ENCODE measurements at regions not wholly inside any gene's neighbourhood (a gene's known extent, or its start where the extent isn't known, plus 50 kb on each side); places are given as distances from the start of the nearest gene placed in this dataset.
"Not testable (repeated sequence)": the region's sequence is repeated elsewhere in the genome, so short reads cannot be mapped to it uniquely, and the experiment has no call there.

DNA sequence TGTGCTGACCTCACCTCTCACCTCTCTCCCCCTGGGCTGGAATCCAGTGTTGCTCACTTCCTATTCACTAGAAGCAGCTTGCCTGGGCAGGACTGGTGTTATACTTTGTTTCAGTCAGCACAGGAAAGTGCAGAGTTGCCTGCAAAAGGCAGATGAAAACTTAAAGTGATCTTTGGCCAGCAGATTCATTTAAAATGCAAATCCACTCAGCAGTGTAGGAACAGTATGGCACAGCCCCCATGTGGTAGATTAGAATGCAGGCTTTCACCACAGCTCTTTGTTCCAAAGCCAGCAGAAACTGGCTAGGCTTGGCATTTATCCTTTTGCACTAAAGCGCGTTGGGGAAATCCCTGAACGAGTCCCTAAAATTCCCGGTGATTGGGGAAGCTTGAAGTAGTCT lies 301.2 kb downstream of the OR4C45 start:
- Histone ChIP-seq H3K27ac (ENCODE audit: low read length) (no peak overlapping the region), H4K20me1 (ENCODE audit: insufficient read depth, low read length) (no peaks in the 10 kb centered on the region), H3K4me1 (ENCODE audit: insufficient read depth, low read length) (no peaks in the 10 kb centered on the region), H3K36me3 (ENCODE audit: insufficient read depth, low read length) (no peaks in the 10 kb centered on the region), H3K4me3 (ENCODE audit: low read depth in 1 of 2, low read length in 2 of 2) (no peak overlapping the region), H3K79me2 (ENCODE audit: insufficient read depth, low read length) (no peaks in the 10 kb centered on the region), H2AFZ (ENCODE audit: low read depth, low read length) (no peak overlapping the region), H3K9ac (ENCODE audit: low read depth, low read length) (no peak overlapping the region), H3K27me3 (ENCODE audit: insufficient read depth, low read length, poor library complexity) (no peaks in the 10 kb centered on the region), H3K9me3 (ENCODE audit: insufficient read depth, low read length, severe bottlenecking) (peaks cover 9% of the 10 kb centered on the region), H3K4me2 (ENCODE audit: insufficient read depth, low read length) (no peak overlapping the region)
- no peak for ATAC-seq (ENCODE audit: insufficient read depth, low read depth)
- DNase-seq: no peak
- no peak for TF ChIP-seq EZH2 (IDR thresholded peaks at IDR 0.05; ENCODE audit: borderline replicate concordance, low read depth, low read length, severe bottlenecking)
- TF ChIP-seq, protein P1, sequence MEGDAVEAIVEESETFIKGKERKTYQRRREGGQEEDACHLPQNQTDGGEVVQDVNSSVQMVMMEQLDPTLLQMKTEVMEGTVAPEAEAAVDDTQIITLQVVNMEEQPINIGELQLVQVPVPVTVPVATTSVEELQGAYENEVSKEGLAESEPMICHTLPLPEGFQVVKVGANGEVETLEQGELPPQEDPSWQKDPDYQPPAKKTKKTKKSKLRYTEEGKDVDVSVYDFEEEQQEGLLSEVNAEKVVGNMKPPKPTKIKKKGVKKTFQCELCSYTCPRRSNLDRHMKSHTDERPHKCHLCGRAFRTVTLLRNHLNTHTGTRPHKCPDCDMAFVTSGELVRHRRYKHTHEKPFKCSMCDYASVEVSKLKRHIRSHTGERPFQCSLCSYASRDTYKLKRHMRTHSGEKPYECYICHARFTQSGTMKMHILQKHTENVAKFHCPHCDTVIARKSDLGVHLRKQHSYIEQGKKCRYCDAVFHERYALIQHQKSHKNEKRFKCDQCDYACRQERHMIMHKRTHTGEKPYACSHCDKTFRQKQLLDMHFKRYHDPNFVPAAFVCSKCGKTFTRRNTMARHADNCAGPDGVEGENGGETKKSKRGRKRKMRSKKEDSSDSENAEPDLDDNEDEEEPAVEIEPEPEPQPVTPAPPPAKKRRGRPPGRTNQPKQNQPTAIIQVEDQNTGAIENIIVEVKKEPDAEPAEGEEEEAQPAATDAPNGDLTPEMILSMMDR (IDR thresholded peaks at IDR 0.05; ENCODE audit: borderline replicate concordance, extremely low read depth, low read length, poor library complexity, severe bottlenecking): no peak

DNA sequence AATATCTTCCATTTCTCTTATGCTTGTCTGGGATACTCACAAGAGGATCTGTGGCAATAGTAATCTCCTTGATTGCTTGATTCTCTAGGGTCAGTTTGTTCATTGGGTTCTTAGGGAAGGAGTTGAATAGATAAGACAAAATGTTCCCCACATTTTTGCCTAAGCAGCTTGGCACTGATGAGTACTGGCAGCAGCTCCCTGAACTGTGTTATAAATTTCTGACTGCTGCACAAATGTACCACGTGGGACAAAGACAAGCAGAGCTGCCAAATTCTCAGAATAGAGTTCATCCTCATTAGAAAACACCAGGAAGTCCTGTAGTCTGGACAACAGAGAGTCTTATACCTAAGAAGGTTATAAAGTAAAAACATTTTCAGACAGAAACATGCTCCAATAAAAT lies 304.8 kb downstream of the OR4C45 start:
- not testable (repeated sequence) for H3K9me3 ChIP-seq (ENCODE audit: insufficient read depth, low read length, severe bottlenecking); H3K27me3 ChIP-seq (ENCODE audit: insufficient read depth, low read length, poor library complexity); ATAC-seq (ENCODE audit: insufficient read depth, low read depth); H3K4me3 ChIP-seq (ENCODE audit: low read depth in 1 of 2, low read length in 2 of 2); H3K79me2 ChIP-seq (ENCODE audit: insufficient read depth, low read length); H3K27ac ChIP-seq (ENCODE audit: low read length); H3K4me1 ChIP-seq (ENCODE audit: insufficient read depth, low read length); H3K9ac ChIP-seq (ENCODE audit: low read depth, low read length); H3K4me2 ChIP-seq (ENCODE audit: insufficient read depth, low read length); DNase-seq; H4K20me1 ChIP-seq (ENCODE audit: insufficient read depth, low read length); H2AFZ ChIP-seq (ENCODE audit: low read depth, low read length); H3K36me3 ChIP-seq (ENCODE audit: insufficient read depth, low read length)

DNA sequence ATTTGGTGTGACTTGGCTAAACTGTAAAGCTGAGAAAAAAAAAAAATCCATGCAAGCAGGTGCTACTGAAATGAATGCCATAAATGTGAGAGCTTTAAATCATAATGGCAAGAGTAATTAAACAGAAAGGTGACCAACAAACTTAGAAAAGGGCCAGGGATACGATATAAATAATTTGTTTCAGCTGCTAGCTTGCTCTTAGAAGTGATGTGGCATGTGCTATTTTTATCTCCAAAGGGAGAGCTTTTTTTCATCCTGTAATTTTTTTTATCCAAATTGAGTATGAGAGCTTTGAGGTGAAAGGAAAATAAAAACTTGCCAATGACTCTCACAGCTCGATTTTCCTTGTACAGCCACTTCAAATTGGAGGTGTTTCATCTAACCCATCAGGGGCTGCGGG lies 315.3 kb downstream of the OR4C45 start:
- ATAC-seq (ENCODE audit: insufficient read depth, low read depth); H3K79me2 ChIP-seq (ENCODE audit: insufficient read depth, low read length); H3K27me3 ChIP-seq (ENCODE audit: insufficient read depth, low read length, poor library complexity); H3K4me1 ChIP-seq (ENCODE audit: insufficient read depth, low read length); H3K4me2 ChIP-seq (ENCODE audit: insufficient read depth, low read length); H2AFZ ChIP-seq (ENCODE audit: low read depth, low read length); H4K20me1 ChIP-seq (ENCODE audit: insufficient read depth, low read length); H3K36me3 ChIP-seq (ENCODE audit: insufficient read depth, low read length); H3K9me3 ChIP-seq (ENCODE audit: insufficient read depth, low read length, severe bottlenecking); DNase-seq; H3K27ac ChIP-seq (ENCODE audit: low read length); H3K9ac ChIP-seq (ENCODE audit: low read depth, low read length); H3K4me3 ChIP-seq (ENCODE audit: low read depth in 1 of 2, low read length in 2 of 2): not testable (repeated sequence)

DNA sequence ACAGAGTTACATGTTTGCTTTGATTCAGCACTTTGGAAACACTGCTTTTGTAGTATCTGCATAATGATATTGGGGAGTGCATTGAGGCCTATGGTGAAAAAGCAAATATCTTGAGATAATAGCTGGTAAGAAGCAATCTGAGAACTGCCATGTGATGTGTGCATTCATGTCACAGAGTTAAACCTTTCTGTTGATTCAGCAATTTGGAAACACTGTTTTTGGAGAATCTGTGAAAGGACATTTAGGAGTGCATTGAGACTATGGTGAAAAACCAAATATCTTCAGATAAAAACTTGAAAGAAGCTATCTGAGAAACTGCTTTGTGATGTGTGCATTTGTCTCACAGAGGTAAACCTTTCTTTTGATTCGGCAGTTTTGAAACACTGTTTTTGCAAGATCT lies 346.8 kb downstream of the OR4C45 start:
- H3K27me3 ChIP-seq (ENCODE audit: insufficient read depth, low read length, poor library complexity): no peaks in the 10 kb centered on the region
- H3K4me1 ChIP-seq (ENCODE audit: insufficient read depth, low read length): no peaks in the 10 kb centered on the region
- no peaks in the 10 kb centered on the region for H4K20me1 ChIP-seq (ENCODE audit: insufficient read depth, low read length)
- no peak overlapping the region for H2AFZ ChIP-seq (ENCODE audit: low read depth, low read length)
- no peak overlapping the region for H3K27ac ChIP-seq (ENCODE audit: low read length)
- H3K36me3 ChIP-seq (ENCODE audit: insufficient read depth, low read length): no peaks in the 10 kb centered on the region
- no peak overlapping the region for H3K9ac ChIP-seq (ENCODE audit: low read depth, low read length)
- H3K9me3 ChIP-seq (ENCODE audit: insufficient read depth, low read length, severe bottlenecking): peaks cover 50% of the 10 kb centered on the region
- no peak overlapping the region for H3K4me2 ChIP-seq (ENCODE audit: insufficient read depth, low read length)
- no peak overlapping the region for H3K4me3 ChIP-seq (ENCODE audit: low read depth in 1 of 2, low read length in 2 of 2)
- ATAC-seq (ENCODE audit: insufficient read depth, low read depth) (no peak), DNase-seq (no peak)
- no peaks in the 10 kb centered on the region for H3K79me2 ChIP-seq (ENCODE audit: insufficient read depth, low read length)
- TF ChIP-seq, protein P1 (IDR thresholded peaks at IDR 0.05; ENCODE audit: borderline replicate concordance, extremely low read depth, low read length, poor library complexity, severe bottlenecking): no peak
- TF ChIP-seq EZH2 (IDR thresholded peaks at IDR 0.05; ENCODE audit: borderline replicate concordance, low read depth, low read length, severe bottlenecking): no peak

All from DND-41 (cell line).